ENCODE measurements at regions not wholly inside any gene's neighbourhood (a gene's known extent, or its start where the extent isn't known, plus 50 kb on each side); places are given as distances from the start of the nearest gene placed in this dataset.

DNA sequence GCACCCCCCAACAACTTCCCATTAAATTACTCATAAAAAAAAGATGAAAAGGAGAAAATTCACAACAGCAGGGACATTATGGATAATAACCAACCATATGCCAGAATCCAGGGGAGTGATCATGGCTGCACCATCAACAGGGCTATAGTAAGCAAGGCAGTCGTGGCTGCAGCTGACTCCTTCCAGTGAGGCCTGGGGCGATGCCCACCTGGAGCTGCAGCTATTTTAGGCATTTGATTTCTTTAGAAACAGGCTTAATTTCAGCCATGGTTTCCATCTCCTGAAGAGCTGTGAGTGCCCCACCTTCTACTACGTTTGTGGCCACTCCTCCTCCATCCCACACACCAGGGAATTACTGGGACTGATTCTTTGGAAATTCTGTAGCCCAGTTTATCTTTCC is 84.0 kb downstream of the MINAR1 start (continued):
- TF ChIP-seq CHD7 (IDR thresholded peaks at IDR 0.05; ENCODE audit: insufficient replicate concordance, low read length) (no peak), RFX5 (IDR thresholded peaks at IDR 0.05; ENCODE audit: borderline replicate concordance, low read depth, low read length) (no peak)

Measured in H1 (cell line).